SU-DHL-6 (cell line): ENCODE measurements at regions not wholly inside any gene's neighbourhood (a gene's known extent, or its start where the extent isn't known, plus 50 kb on each side); places are given as distances from the start of the nearest gene placed in this dataset.

ENCODE experiments used
- CTCF ChIP-seq: fragments of 200-600 bp; sonication (generic); IDR thresholded peaks from one replicate; pipeline ENCODE4 v1.5.1; 2017; ENCODE audit warnings: antibody characterized with exemption, mild to moderate bottlenecking, low read length, moderate library complexity; ENCODE audit not compliant: insufficient read depth, poor library complexity, severe bottlenecking
- EZH2phosphoT487 ChIP-seq: fragments of 200-600 bp; sonication (generic), shearing (Covaris generic); conservative IDR thresholded peaks from 2 replicates; pipeline ENCODE4 v1.6.1; 2018; ENCODE audit warnings: mild to moderate bottlenecking, antibody characterized with exemption, low read length, moderate library complexity, mixed read lengths

- TF ChIP-seq CTCF (no peak), EZH2phosphoT487 (no peak)
These were observed 80.5 kb upstream of the ALKAL2 start for GRCh38 chr2:368386-368785.
